ENCODE measurements at regions not wholly inside any gene's neighbourhood (a gene's known extent, or its start where the extent isn't known, plus 50 kb on each side); places are given as distances from the start of the nearest gene placed in this dataset.

- TF ChIP-seq CTCF (conservative IDR thresholded peaks at IDR 0.05 in 1 of 2, IDR thresholded peaks at IDR 0.05 in 1 of 2; ENCODE audit: extremely low read depth in 1 of 2, insufficient read depth in 1 of 2, low read depth in 1 of 2, low read length in 2 of 2): no peak
- no peak for TF ChIP-seq EZH2 (IDR thresholded peaks at IDR 0.05; ENCODE audit: borderline replicate concordance, low read length)
Measured at GRCh38 chr17:11121341-11121985, 119.5 kb upstream of the SHISA6 start.

Data from mammary epithelial cell (primary cell).